ENCODE measurements at regions not wholly inside any gene's neighbourhood (a gene's known extent, or its start where the extent isn't known, plus 50 kb on each side); places are given as distances from the start of the nearest gene placed in this dataset.

- TF ChIP-seq PKNOX1 (IDR thresholded peaks at IDR 0.05) (no peak), FOXM1 (IDR thresholded peaks at IDR 0.05; ENCODE audit: borderline replicate concordance) (no peak), ELF4 (IDR thresholded peaks at IDR 0.05) (no peak), LEF1 (IDR thresholded peaks at IDR 0.05; ENCODE audit: borderline replicate concordance) (no peak)
Observed at GRCh38 chr18:46296656-46297055, 192.5 kb downstream of the HAUS1 start.
